Fibroblast of villous mesenchyme (primary cell): ENCODE measurements at regions not wholly inside any gene's neighbourhood (a gene's known extent, or its start where the extent isn't known, plus 50 kb on each side); places are given as distances from the start of the nearest gene placed in this dataset.

Source experiments
- DNase-seq: peaks from one replicate; pipeline ENCODE4 v3.0.0-alpha.2; 2010; ENCODE audit warnings: low read depth
- H3K4me3 ChIP-seq: 2 replicates; pipeline ENCODE4 v1.5.1; 2011; ENCODE audit warnings: low read depth, mild to moderate bottlenecking, low read length
- CTCF ChIP-seq: IDR thresholded peaks from 2 replicates; pipeline ENCODE4 v1.5.1; 2012; ENCODE audit warnings: low read depth, mild to moderate bottlenecking, low read length; ENCODE audit not compliant: insufficient read depth

GRCh38 chr15:98164986-98165385 is 204.5 kb downstream of the ARRDC4 start:
- no peak for DNase-seq
- TF ChIP-seq CTCF: no peak
- no peak overlapping the region for H3K4me3 ChIP-seq

- DNase-seq: no peak
- H3K4me3 ChIP-seq: no peak overlapping the region
- no peak for TF ChIP-seq CTCF
These were observed 207.3 kb downstream of the ARRDC4 start for GRCh38 chr15:98167722-98168268.

DNA sequence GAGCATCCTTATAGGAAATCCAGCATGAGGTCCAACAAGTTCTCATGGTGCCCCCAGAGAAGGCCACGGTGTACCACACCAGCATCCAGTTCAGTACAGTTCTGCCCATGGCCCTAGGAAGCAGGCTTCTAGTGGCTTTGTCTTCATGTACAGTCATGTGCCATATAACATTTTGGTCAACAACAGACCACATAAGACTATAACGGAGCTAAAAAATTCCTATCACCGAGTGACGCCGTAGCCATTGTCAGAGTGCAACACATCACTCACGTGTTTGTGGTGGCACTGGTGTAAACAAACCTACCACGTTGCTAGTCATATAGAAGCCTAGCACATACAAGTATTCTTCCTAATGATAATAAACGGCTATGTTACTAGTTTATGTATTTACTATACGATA is 209.0 kb downstream of the ARRDC4 start:
- no peak overlapping the region for H3K4me3 ChIP-seq
- no peak for TF ChIP-seq CTCF
- no peak for DNase-seq

DNA sequence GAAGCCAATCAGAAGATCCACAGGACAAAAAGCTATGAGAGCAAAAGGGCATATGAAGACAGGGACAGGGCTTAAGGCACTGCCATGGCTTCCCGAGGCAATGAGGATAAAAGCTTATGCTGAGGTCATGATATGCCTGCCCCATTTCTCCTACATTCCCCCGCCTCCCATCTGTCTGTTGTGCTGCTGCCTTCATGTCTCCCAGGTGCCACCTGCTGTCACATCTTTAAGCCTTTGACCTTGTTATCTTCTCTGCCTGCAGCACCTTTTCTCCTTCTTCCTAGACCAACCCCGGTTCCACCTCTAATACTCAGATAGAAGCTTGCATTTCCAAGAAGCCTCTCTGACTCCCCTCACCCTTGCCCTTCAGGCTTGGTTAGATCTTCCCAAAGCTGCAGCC is 213.8 kb downstream of the ARRDC4 start:
- no peak overlapping the region for H3K4me3 ChIP-seq
- DNase-seq: no peak
- TF ChIP-seq CTCF: no peak

GRCh38 chr15:98174841-98175240 is 214.3 kb downstream of the ARRDC4 start:
- no peak overlapping the region for H3K4me3 ChIP-seq
- no peak for TF ChIP-seq CTCF
- DNase-seq: no peak

DNA sequence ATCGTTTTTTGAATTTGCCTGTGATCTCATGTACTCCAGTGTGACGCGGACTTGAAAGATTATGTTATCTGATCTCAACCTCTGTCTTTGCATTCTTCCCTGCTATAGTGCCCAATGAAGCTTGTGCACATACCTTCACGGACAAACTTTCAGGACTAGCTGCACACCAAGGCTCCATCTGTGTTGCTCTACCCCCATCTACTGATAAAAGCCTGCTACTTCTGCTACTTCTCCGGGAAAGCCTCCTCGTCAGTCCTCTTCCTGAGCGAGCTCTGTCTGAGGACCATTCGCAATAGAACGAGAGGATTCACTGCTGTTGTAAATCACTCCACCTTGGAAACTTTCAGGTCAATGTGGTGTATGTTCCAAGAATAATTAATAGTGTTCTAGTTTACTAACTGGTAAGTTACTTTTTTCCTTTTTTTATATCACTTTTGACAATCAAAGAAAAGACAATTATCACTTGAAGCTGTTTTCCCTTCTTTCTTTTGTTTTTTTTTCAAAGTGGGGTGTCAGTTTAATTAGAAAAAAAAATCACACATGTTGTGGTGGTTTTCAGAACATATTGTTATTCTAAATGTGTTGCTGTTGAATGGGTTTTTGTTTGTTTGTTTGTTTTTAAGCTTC is 217.6 kb downstream of the ARRDC4 start:
- peak; percentile 82 for TF ChIP-seq CTCF
- H3K4me3 ChIP-seq: no peak overlapping the region
- peak; percentile 69 for DNase-seq

GRCh38 chr15:98178861-98179260 is 218.4 kb downstream of the ARRDC4 start:
- H3K4me3 ChIP-seq: no peak overlapping the region
- no peak for TF ChIP-seq CTCF
- DNase-seq: no peak
